DOHH2 (cell line): ENCODE measurements at regions not wholly inside any gene's neighbourhood (a gene's known extent, or its start where the extent isn't known, plus 50 kb on each side); places are given as distances from the start of the nearest gene placed in this dataset.
"Not testable (repeated sequence)": the region's sequence is repeated elsewhere in the genome, so short reads cannot be mapped to it uniquely, and the experiment has no call there.

Experiments
- H3F3A ChIP-seq: fragments of 200-600 bp; sonication (generic), shearing (Covaris generic); 2 replicates; pipeline ENCODE4 v1.6.0; 2016; ENCODE audit warnings: antibody characterized with exemption, mild to moderate bottlenecking; ENCODE audit not compliant: control insufficient read depth, insufficient read depth
- H3K27ac ChIP-seq: fragments of 200-600 bp; sonication (generic); 2 replicates; pipeline ENCODE4 v1.5.1; 2014; ENCODE audit warnings: low read depth, mild to moderate bottlenecking, low read length, moderate library complexity
- H3K27me3 ChIP-seq: fragments of 200-600 bp; sonication (generic); 2 replicates; pipeline ENCODE4 v1.6.1; 2014; ENCODE audit warnings: mild to moderate bottlenecking, low read length, mixed read lengths; ENCODE audit not compliant: control insufficient read depth
- H3K36me3 ChIP-seq: fragments of 200-600 bp; sonication (generic); 2 replicates; pipeline ENCODE4 v1.6.1; 2014; ENCODE audit warnings: mild to moderate bottlenecking, low read length, moderate library complexity, mixed read lengths; ENCODE audit not compliant: control insufficient read depth
- H3K4me1 ChIP-seq: fragments of 200-600 bp; sonication (generic); 2 replicates; pipeline ENCODE4 v1.6.1; 2014; ENCODE audit warnings: mild to moderate bottlenecking, low read length, mixed read lengths; ENCODE audit not compliant: control insufficient read depth
- H3K4me2 ChIP-seq: fragments of 200-600 bp; sonication (generic); 2 replicates; pipeline ENCODE4 v1.6.0; 2014; ENCODE audit warnings: mild to moderate bottlenecking, low read length, moderate library complexity
- H3K4me3 ChIP-seq: fragments of 200-600 bp; sonication (generic); 2 replicates; pipeline ENCODE4 v1.5.1; 2014; ENCODE audit warnings: mild to moderate bottlenecking, low read length, mixed read lengths
- H3K79me2 ChIP-seq: fragments of 200-600 bp; sonication (generic); 2 replicates; pipeline ENCODE4 v1.6.1; 2014; ENCODE audit warnings: mild to moderate bottlenecking, low read length, mixed read lengths; ENCODE audit not compliant: control insufficient read depth
- H3K9me2 ChIP-seq: fragments of 200-600 bp; sonication (generic); replicated peaks from 2 replicates; pipeline ENCODE4 v1.6.1; 2014; ENCODE audit warnings: mild to moderate bottlenecking, low read length, mixed read lengths; ENCODE audit not compliant: control insufficient read depth
- H3K9me3 ChIP-seq: fragments of 200-600 bp; sonication (generic); 2 replicates; pipeline ENCODE4 v1.6.1; 2014; ENCODE audit warnings: antibody characterized with exemption, low read length, mixed read lengths; ENCODE audit not compliant: control insufficient read depth, insufficient read depth
- H4K20me1 ChIP-seq: fragments of 200-600 bp; sonication (generic); 2 replicates; pipeline ENCODE4 v1.6.0; 2014; ENCODE audit warnings: low read depth, mild to moderate bottlenecking, antibody characterized with exemption, low read length, moderate library complexity; ENCODE audit not compliant: control insufficient read depth, insufficient read depth
- CTCF ChIP-seq: fragments of 200-600 bp; sonication (generic); IDR thresholded peaks from one replicate; pipeline ENCODE4 v1.5.1; 2014; ENCODE audit warnings: antibody characterized with exemption, mild to moderate bottlenecking, low read depth, low read length; ENCODE audit not compliant: poor library complexity, severe bottlenecking
- EZH2phosphoT487 ChIP-seq: fragments of 200-600 bp; sonication (generic); IDR thresholded peaks from 2 replicates; pipeline ENCODE4 v1.6.1; 2017; ENCODE audit warnings: borderline replicate concordance, mild to moderate bottlenecking, antibody characterized with exemption, low read length, moderate library complexity, mixed read lengths

GRCh38 chr19:27858981-27859581 lies 1353.9 kb downstream of the UQCRFS1 start:
- no peak overlapping the region for H3K4me2 ChIP-seq
- H3K79me2 ChIP-seq, result no peaks in the 10 kb centered on the region
- H4K20me1 ChIP-seq, result no peaks in the 10 kb centered on the region
- no peak overlapping the region for H3K27ac ChIP-seq
- peaks cover 21% of the 10 kb centered on the region; the same call in 1 of the 2 replicates for H3K9me3 ChIP-seq
- H3F3A ChIP-seq, result no peaks in the 10 kb centered on the region
- no peaks in the 10 kb centered on the region for H3K9me2 ChIP-seq
- no peak overlapping the region for H3K4me3 ChIP-seq
- no peaks in the 10 kb centered on the region for H3K27me3 ChIP-seq
- H3K36me3 ChIP-seq, result no peaks in the 10 kb centered on the region
- no peaks in the 10 kb centered on the region for H3K4me1 ChIP-seq
- TF ChIP-seq EZH2phosphoT487, result no peak
- no peak for TF ChIP-seq CTCF

- H3K27me3 ChIP-seq, H3K4me3 ChIP-seq, H3K27ac ChIP-seq, H3F3A ChIP-seq, H3K4me1 ChIP-seq, H4K20me1 ChIP-seq, H3K36me3 ChIP-seq, H3K79me2 ChIP-seq, H3K4me2 ChIP-seq, H3K9me2 ChIP-seq: not testable (repeated sequence)
- peaks cover 19% of the 10 kb centered on the region; the same call in 1 of the 2 replicates for H3K9me3 ChIP-seq
These were observed 1360.0 kb downstream of the UQCRFS1 start for GRCh38 chr19:27852931-27853330.

- Histone ChIP-seq H3K27ac (no peak overlapping the region), H3K9me2 (no peaks in the 10 kb centered on the region), H4K20me1 (no peaks in the 10 kb centered on the region), H3K4me2 (no peak overlapping the region), H3K36me3 (no peaks in the 10 kb centered on the region), H3F3A (no peaks in the 10 kb centered on the region), H3K9me3 (peaks cover 19% of the 10 kb centered on the region; the same call in 1 of the 2 replicates), H3K27me3 (no peaks in the 10 kb centered on the region), H3K79me2 (no peaks in the 10 kb centered on the region), H3K4me1 (no peaks in the 10 kb centered on the region), H3K4me3 (no peak overlapping the region)
- no peak for TF ChIP-seq CTCF
- no peak for TF ChIP-seq EZH2phosphoT487
These were observed 1361.3 kb downstream of the UQCRFS1 start for GRCh38 chr19:27851543-27852060.

- H4K20me1 ChIP-seq, result no peaks in the 10 kb centered on the region
- no peak overlapping the region for H3K4me2 ChIP-seq
- H3K79me2 ChIP-seq, result no peaks in the 10 kb centered on the region
- H3K9me2 ChIP-seq, result no peaks in the 10 kb centered on the region
- H3K27me3 ChIP-seq, result no peaks in the 10 kb centered on the region
- H3K27ac ChIP-seq, result no peak overlapping the region
- no peaks in the 10 kb centered on the region for H3K4me1 ChIP-seq
- no peak for TF ChIP-seq EZH2phosphoT487
- no peak for TF ChIP-seq CTCF
- no peaks in the 10 kb centered on the region for H3F3A ChIP-seq
- no peak overlapping the region for H3K4me3 ChIP-seq
- no peaks in the 10 kb centered on the region for H3K36me3 ChIP-seq
- peaks cover 19% of the 10 kb centered on the region; the same call in 1 of the 2 replicates for H3K9me3 ChIP-seq
These were observed 1361.9 kb downstream of the UQCRFS1 start for GRCh38 chr19:27851002-27851481.
